Keratinocyte (primary cell): ENCODE measurements at regions not wholly inside any gene's neighbourhood (a gene's known extent, or its start where the extent isn't known, plus 50 kb on each side); places are given as distances from the start of the nearest gene placed in this dataset.

Experiments
- DNase-seq: peaks from one replicate; pipeline ENCODE4 v3.0.0-alpha.2; 2011; ENCODE audit warnings: low read depth, missing footprints, low spot score
- FAIRE-seq: peaks from 2 replicates; lab custom pipeline; 2011; peaks lifted over from hg19 to GRCh38; lab: Jason Lieb, UNC
- H2AFZ ChIP-seq: 2 replicates; pipeline ENCODE4 v1.6.0; 2012; ENCODE audit warnings: low read length, control low read depth, inconsistent platforms; ENCODE audit not compliant: control insufficient read depth
- H3K27ac ChIP-seq: 2 replicates; pipeline ENCODE4 v1.5.1; 2011; ENCODE audit warnings: low read length; ENCODE audit not compliant: control insufficient read depth, insufficient read depth
- H3K27me3 ChIP-seq: 3 replicates; pipeline ENCODE4 v1.6.0; 2011; ENCODE audit warnings: low read length; ENCODE audit not compliant: control insufficient read depth, insufficient read depth; ENCODE audit errors: extremely low read depth
- H3K36me3 ChIP-seq, 2 experiments: 2 replicates in 1 of 2; 3 replicates in 1 of 2; pipeline ENCODE4 v1.5.1; 2011; ENCODE audit warnings: low read length in 2 of 2, mild to moderate bottlenecking in 1 of 2; ENCODE audit not compliant: control insufficient read depth in 2 of 2, insufficient read depth in 2 of 2; ENCODE audit errors: extremely low read depth in 1 of 2
- H3K4me1 ChIP-seq: 3 replicates; pipeline ENCODE4 v1.5.1; 2011; ENCODE audit warnings: low read length; ENCODE audit not compliant: control insufficient read depth, insufficient read depth; ENCODE audit errors: extremely low read depth
- H3K4me2 ChIP-seq: 3 replicates; pipeline ENCODE4 v1.6.0; 2011; ENCODE audit warnings: low read depth, low read length; ENCODE audit not compliant: control insufficient read depth, insufficient read depth; ENCODE audit errors: extremely low read depth
- H3K4me3 ChIP-seq, 3 experiments: fragments of 200-600 bp in 1 of 3; sonication (generic) in 1 of 3; 2 replicates in 2 of 3; 3 replicates in 1 of 3; pipeline ENCODE4 v1.5.1; 2011 to 2016; ENCODE audit warnings: low read length in 3 of 3, mild to moderate bottlenecking in 3 of 3, control low read depth in 2 of 3, inconsistent platforms in 1 of 3, low read depth in 1 of 3, mixed read lengths in 1 of 3, mixed run types in 1 of 3, moderate library complexity in 1 of 3; ENCODE audit not compliant: control insufficient read depth in 2 of 3, insufficient read depth in 2 of 3; ENCODE audit errors: extremely low read depth in 1 of 3
- H3K79me2 ChIP-seq: 2 replicates; pipeline ENCODE4 v1.6.0; 2012; ENCODE audit warnings: low read length; ENCODE audit not compliant: control insufficient read depth, insufficient read depth
- H3K9ac ChIP-seq: 3 replicates; pipeline ENCODE4 v1.6.0; 2011; ENCODE audit warnings: low read length; ENCODE audit not compliant: control insufficient read depth, insufficient read depth; ENCODE audit errors: extremely low read depth
- H3K9me1 ChIP-seq: 3 replicates; pipeline ENCODE4 v1.6.0; 2011; ENCODE audit warnings: low read length; ENCODE audit not compliant: control insufficient read depth, insufficient read depth; ENCODE audit errors: extremely low read depth
- H3K9me3 ChIP-seq: 2 replicates; pipeline ENCODE4 v1.5.1; 2012; ENCODE audit warnings: low read depth, low read length; ENCODE audit not compliant: control insufficient read depth
- H4K20me1 ChIP-seq: 3 replicates; pipeline ENCODE4 v1.6.0; 2011; ENCODE audit warnings: low read length; ENCODE audit not compliant: control insufficient read depth, insufficient read depth; ENCODE audit errors: extremely low read depth
- CTCF ChIP-seq, 3 experiments: IDR thresholded peaks in 1 of 3; conservative IDR thresholded peaks in 1 of 3; optimal IDR thresholded peaks in 1 of 3; 2 replicates in 2 of 3; 3 replicates in 1 of 3; pipeline versions ENCODE3 to v1.5.1; 2011; ENCODE audit warnings: low read length in 3 of 3, mild to moderate bottlenecking in 3 of 3, moderate library complexity in 2 of 3, control low read depth in 1 of 3, inconsistent platforms in 1 of 3; ENCODE audit not compliant: insufficient read depth in 2 of 3; ENCODE audit errors: extremely low read depth in 1 of 3
- EZH2 ChIP-seq: IDR thresholded peaks from one replicate; pipeline ENCODE4 v1.6.1; 2012; ENCODE audit warnings: inconsistent platforms, mild to moderate bottlenecking, low read length, moderate library complexity
- dilution Hi-C: fragments of 300-500 bp; cut with MboI; formaldehyde crosslinking; loops from one replicate; pipeline ENCODE4 v1.7.0; 2020; ENCODE audit warnings: low sequenced_read_pairs; ENCODE audit not compliant: extremely low pct_ligation_motif_present

DNA sequence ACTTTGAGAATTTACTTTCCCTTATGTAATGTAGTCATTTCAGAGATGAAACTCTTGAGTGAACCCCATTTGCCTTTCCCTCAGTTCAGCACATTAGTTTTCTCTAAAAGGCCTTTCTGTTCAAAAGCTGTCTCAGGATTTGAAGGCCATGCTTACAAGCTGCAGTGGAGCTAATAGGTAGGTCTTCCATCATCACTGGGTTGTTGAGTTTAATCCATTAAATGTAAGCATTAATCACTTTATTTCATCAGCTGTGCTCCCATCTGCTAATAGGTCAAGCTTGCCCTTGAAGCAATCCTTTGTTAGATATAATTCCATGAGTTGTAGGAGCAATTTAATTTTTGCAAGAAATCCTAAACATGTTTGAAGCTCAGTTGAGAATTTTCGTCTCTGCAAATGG, 422.2 kb upstream of the ZP4 start:
- dilution Hi-C loops = no loop called here
- FAIRE-seq = no peak
- H3K27me3 ChIP-seq = no peaks in the 10 kb centered on the region

GRCh38 chr1:238306411-238306810, 415.7 kb upstream of the ZP4 start:
- DNase-seq (no peak), FAIRE-seq (no peak)
- Histone ChIP-seq H3K4me3 (no peak overlapping the region), H3K9ac (no peak overlapping the region), H3K9me1 (no peaks in the 10 kb centered on the region), H2AFZ (no peak overlapping the region), H3K9me3 (no peaks in the 10 kb centered on the region), H4K20me1 (no peaks in the 10 kb centered on the region), H3K79me2 (no peaks in the 10 kb centered on the region), H3K36me3 (no peaks in the 10 kb centered on the region), H3K27me3 (no peaks in the 10 kb centered on the region), H3K4me2 (no peak overlapping the region), H3K4me1 (no peaks in the 10 kb centered on the region), H3K27ac (no peak overlapping the region)
- dilution Hi-C loops = no loop called here
- TF ChIP-seq EZH2 (no peak), CTCF (optimal IDR thresholded peaks at IDR 0.05 in 1 of 3, IDR thresholded peaks at IDR 0.05 in 1 of 3, conservative IDR thresholded peaks at IDR 0.05 in 1 of 3; ENCODE audit: extremely low read depth in 1 of 3, insufficient read depth in 2 of 3, low read length in 3 of 3) (no peak)

More for the DNA sequence above, 422.2 kb upstream of the ZP4 start:
- Histone ChIP-seq H3K4me1 (no peaks in the 10 kb centered on the region), H3K4me2 (no peak overlapping the region), H3K4me3 (no peak overlapping the region), H4K20me1 (no peaks in the 10 kb centered on the region), H3K27ac (no peak overlapping the region), H3K9me3 (no peaks in the 10 kb centered on the region), H2AFZ (no peak overlapping the region), H3K36me3 (no peaks in the 10 kb centered on the region), H3K9me1 (no peaks in the 10 kb centered on the region), H3K9ac (no peak overlapping the region), H3K79me2 (no peaks in the 10 kb centered on the region)
- TF ChIP-seq CTCF (optimal IDR thresholded peaks at IDR 0.05 in 1 of 3, IDR thresholded peaks at IDR 0.05 in 1 of 3, conservative IDR thresholded peaks at IDR 0.05 in 1 of 3; ENCODE audit: extremely low read depth in 1 of 3, insufficient read depth in 2 of 3, low read length in 3 of 3) = no peak
- no peak for TF ChIP-seq EZH2
- DNase-seq = no peak
